ENCODE measurements at regions not wholly inside any gene's neighbourhood (a gene's known extent, or its start where the extent isn't known, plus 50 kb on each side); places are given as distances from the start of the nearest gene placed in this dataset.
A peak's percentile ranks its signal among the peaks of the same experiment; 100 is the strongest.

- Mint-ChIP-seq H3K36me3 (ENCODE audit: low read depth) (no peaks in the 10 kb centered on the region), H3K27ac (peak overlapping the region in 1 of 3 experiments; percentile 35), H3K9me3 (peaks cover 3% of the 10 kb centered on the region), H3K27me3 (ENCODE audit: low read depth) (peaks cover 4% of the 10 kb centered on the region), H3K4me3 (no peak overlapping the region), H3K4me1 (peaks cover 15% of the 10 kb centered on the region)
- TF ChIP-seq, protein P1, sequence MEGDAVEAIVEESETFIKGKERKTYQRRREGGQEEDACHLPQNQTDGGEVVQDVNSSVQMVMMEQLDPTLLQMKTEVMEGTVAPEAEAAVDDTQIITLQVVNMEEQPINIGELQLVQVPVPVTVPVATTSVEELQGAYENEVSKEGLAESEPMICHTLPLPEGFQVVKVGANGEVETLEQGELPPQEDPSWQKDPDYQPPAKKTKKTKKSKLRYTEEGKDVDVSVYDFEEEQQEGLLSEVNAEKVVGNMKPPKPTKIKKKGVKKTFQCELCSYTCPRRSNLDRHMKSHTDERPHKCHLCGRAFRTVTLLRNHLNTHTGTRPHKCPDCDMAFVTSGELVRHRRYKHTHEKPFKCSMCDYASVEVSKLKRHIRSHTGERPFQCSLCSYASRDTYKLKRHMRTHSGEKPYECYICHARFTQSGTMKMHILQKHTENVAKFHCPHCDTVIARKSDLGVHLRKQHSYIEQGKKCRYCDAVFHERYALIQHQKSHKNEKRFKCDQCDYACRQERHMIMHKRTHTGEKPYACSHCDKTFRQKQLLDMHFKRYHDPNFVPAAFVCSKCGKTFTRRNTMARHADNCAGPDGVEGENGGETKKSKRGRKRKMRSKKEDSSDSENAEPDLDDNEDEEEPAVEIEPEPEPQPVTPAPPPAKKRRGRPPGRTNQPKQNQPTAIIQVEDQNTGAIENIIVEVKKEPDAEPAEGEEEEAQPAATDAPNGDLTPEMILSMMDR (IDR thresholded peaks at IDR 0.05; ENCODE audit: unreplicated experiment in 3 of 3) = no peak
Observed at GRCh38 chr3:5344707-5345106, 157.2 kb downstream of the EDEM1 start.

GRCh38 chr3:5347486-5347885 is 160.0 kb downstream of the EDEM1 start:
- peaks cover 3% of the 10 kb centered on the region for H3K9me3 Mint-ChIP-seq
- TF ChIP-seq, protein P1 (IDR thresholded peaks at IDR 0.05; ENCODE audit: unreplicated experiment in 3 of 3) = no peak
- H3K4me3 Mint-ChIP-seq = no peak overlapping the region
- H3K27me3 Mint-ChIP-seq (ENCODE audit: low read depth) = peaks cover under 1% of the 10 kb centered on the region
- no peaks in the 10 kb centered on the region for H3K36me3 Mint-ChIP-seq (ENCODE audit: low read depth)
- H3K4me1 Mint-ChIP-seq = peaks cover 15% of the 10 kb centered on the region
- H3K27ac Mint-ChIP-seq = no peak overlapping the region

- H3K27me3 Mint-ChIP-seq (ENCODE audit: low read depth) = peaks cover 5% of the 10 kb centered on the region
Observed at GRCh38 chr3:5348229-5348902, 160.9 kb downstream of the EDEM1 start.

DNA sequence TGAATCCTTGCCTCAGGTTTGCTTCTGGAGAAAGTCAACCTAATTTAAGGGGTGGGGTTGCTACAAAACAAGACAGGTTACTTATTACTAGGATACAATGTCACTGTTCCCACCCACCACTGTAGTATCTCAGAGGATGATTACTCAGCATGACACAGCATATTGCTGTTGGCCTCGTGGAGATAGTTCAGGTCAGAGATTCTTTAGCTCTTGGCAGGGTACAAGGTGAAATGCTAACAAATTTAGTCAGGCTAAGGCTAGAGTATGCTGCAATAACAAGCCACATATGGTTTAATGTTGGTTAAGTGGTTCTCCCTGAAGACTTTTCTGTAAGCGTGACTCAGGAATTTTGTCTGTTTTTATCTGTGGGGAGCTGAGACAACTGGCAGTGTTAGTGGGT is 161.8 kb downstream of the EDEM1 start:
- Mint-ChIP-seq H3K4me1 (peaks cover 13% of the 10 kb centered on the region), H3K9me3 (peaks cover 3% of the 10 kb centered on the region), H3K4me3 (no peak overlapping the region), H3K36me3 (ENCODE audit: low read depth) (no peaks in the 10 kb centered on the region), H3K27me3 (ENCODE audit: low read depth) (peaks cover 5% of the 10 kb centered on the region), H3K27ac (no peak overlapping the region)
- TF ChIP-seq, protein P1 (IDR thresholded peaks at IDR 0.05; ENCODE audit: unreplicated experiment in 3 of 3) = no peak

More at GRCh38 chr3:5348229-5348902, 160.9 kb downstream of the EDEM1 start:
- H3K4me1 Mint-ChIP-seq = peaks cover 15% of the 10 kb centered on the region
- H3K27ac Mint-ChIP-seq = no peak overlapping the region
- H3K36me3 Mint-ChIP-seq (ENCODE audit: low read depth) = no peaks in the 10 kb centered on the region
- TF ChIP-seq, protein P1 (IDR thresholded peaks at IDR 0.05; ENCODE audit: unreplicated experiment in 3 of 3) = no peak
- H3K9me3 Mint-ChIP-seq = peaks cover 3% of the 10 kb centered on the region
- no peak overlapping the region for H3K4me3 Mint-ChIP-seq

DNA sequence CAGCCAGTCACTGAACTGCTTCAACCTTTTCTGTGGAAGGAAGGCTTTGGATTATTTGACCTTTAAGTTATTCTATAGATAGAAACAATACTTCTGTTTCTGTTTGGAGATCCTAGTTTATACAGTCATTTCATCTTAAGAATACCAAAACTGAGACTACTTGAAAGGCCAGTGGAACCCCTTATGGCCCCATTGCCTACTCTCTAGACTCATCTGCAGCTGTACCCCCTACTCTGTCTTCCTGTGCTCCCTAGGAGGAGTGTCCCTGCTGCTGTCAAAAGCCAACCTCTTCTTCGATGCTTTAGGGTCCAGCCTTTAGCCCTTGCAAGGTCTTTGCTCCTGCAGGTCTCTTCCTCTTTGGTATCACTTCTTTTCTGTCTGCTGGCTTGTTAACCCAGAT is 169.6 kb downstream of the EDEM1 start:
- TF ChIP-seq, protein P1 (IDR thresholded peaks at IDR 0.05; ENCODE audit: unreplicated experiment in 3 of 3) = no peak
- H3K27me3 Mint-ChIP-seq (ENCODE audit: low read depth) = peaks cover 5% of the 10 kb centered on the region
- H3K27ac Mint-ChIP-seq = no peak overlapping the region
- H3K9me3 Mint-ChIP-seq = peaks cover 13% of the 10 kb centered on the region
- no peaks in the 10 kb centered on the region for H3K4me1 Mint-ChIP-seq
- H3K4me3 Mint-ChIP-seq = no peak overlapping the region
- H3K36me3 Mint-ChIP-seq (ENCODE audit: low read depth) = no peaks in the 10 kb centered on the region

- H3K9me3 Mint-ChIP-seq = peaks cover 13% of the 10 kb centered on the region
- H3K36me3 Mint-ChIP-seq (ENCODE audit: low read depth) = no peaks in the 10 kb centered on the region
- H3K27ac Mint-ChIP-seq = no peak overlapping the region
- no peaks in the 10 kb centered on the region for H3K27me3 Mint-ChIP-seq (ENCODE audit: low read depth)
- no peaks in the 10 kb centered on the region for H3K4me1 Mint-ChIP-seq
- TF ChIP-seq, protein P1 (IDR thresholded peaks at IDR 0.05; ENCODE audit: unreplicated experiment in 3 of 3) = no peak
- no peak overlapping the region for H3K4me3 Mint-ChIP-seq
Observed at GRCh38 chr3:5358911-5359310, 171.4 kb downstream of the EDEM1 start.
